DMS53 treated with DMSO at 0.1 percent for 48 hours (cell line): ENCODE measurements at regions not wholly inside any gene's neighbourhood (a gene's known extent, or its start where the extent isn't known, plus 50 kb on each side); places are given as distances from the start of the nearest gene placed in this dataset.

ENCODE experiments used
- DNase-seq: peaks from one replicate; lab custom pipeline; 2025; ENCODE audit not compliant: unreplicated experiment; lab: John Stamatoyannopoulos, UW

GRCh38 chr4:84379917-84380641 lies 119.0 kb downstream of the NKX6-1 start:
- DNase-seq, result no peak

- no peak for DNase-seq
Observed at GRCh38 chr4:84378983-84379382, 120.1 kb downstream of the NKX6-1 start.

GRCh38 chr4:84378356-84378755 lies 120.7 kb downstream of the NKX6-1 start:
- no peak for DNase-seq

GRCh38 chr4:84366907-84367306 lies 132.2 kb downstream of the NKX6-1 start:
- no peak for DNase-seq

GRCh38 chr4:84366161-84366560 lies 132.9 kb downstream of the NKX6-1 start:
- no peak for DNase-seq

- no peak for DNase-seq
Observed at GRCh38 chr4:84362896-84363655, 136.0 kb downstream of the NKX6-1 start.

- DNase-seq, result no peak
Observed at GRCh38 chr4:84342161-84342560, 156.9 kb downstream of the NKX6-1 start.

- no peak for DNase-seq
Observed at GRCh38 chr4:84341559-84341958, 157.5 kb downstream of the NKX6-1 start.

- DNase-seq, result no peak
Observed at GRCh38 chr4:84338367-84338766, 160.7 kb downstream of the NKX6-1 start.

GRCh38 chr4:84336964-84337705 lies 162.0 kb downstream of the NKX6-1 start:
- DNase-seq, result no peak

- DNase-seq, result no peak
Observed at GRCh38 chr4:84327526-84327925, 171.6 kb downstream of the NKX6-1 start.

GRCh38 chr4:84325625-84326024 lies 173.5 kb downstream of the NKX6-1 start:
- DNase-seq, result no peak

- DNase-seq, result no peak
Observed at GRCh38 chr4:84324303-84325245, 174.5 kb downstream of the NKX6-1 start.

GRCh38 chr4:84319124-84319523 lies 180.0 kb downstream of the NKX6-1 start:
- DNase-seq, result no peak

- DNase-seq, result no peak
Observed at GRCh38 chr4:84317513-84317912, 181.6 kb downstream of the NKX6-1 start.

- DNase-seq, result no peak
Observed at GRCh38 chr4:84312426-84313012, 186.6 kb downstream of the NKX6-1 start.

- DNase-seq, result no peak
Observed at GRCh38 chr4:84309191-84309590, 189.9 kb downstream of the NKX6-1 start.

GRCh38 chr4:84298719-84299254 lies 200.3 kb downstream of the NKX6-1 start:
- peak; percentile 16 for DNase-seq

GRCh38 chr4:84298023-84298718 lies 200.9 kb downstream of the NKX6-1 start:
- no peak for DNase-seq
